ENCODE measurements at regions not wholly inside any gene's neighbourhood (a gene's known extent, or its start where the extent isn't known, plus 50 kb on each side); places are given as distances from the start of the nearest gene placed in this dataset.

DNA sequence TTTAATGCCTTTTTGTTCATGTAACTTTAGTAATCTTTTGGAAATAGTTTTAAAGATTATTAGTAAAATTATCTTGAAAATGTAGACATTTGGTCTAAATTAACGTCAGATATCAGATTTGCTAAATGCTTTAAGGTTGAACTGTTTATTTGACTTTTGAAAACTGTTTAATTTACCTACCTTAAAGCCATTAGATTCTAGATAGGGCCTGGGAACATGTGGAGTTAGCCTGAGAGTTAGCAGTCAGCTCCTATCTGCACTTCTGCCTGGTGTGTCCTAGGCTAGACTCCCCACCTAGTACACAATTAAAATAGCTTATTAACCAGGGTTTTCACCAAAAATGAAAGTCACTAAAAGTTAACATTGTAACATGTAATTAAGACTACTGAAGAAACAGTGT lies 53.7 kb upstream of the CFAP20DC start:
- Histone ChIP-seq H3K27ac (no peak overlapping the region), H3K4me3 (no peak overlapping the region), H3K4me1 (replicated peaks in 1 of 2) (peaks cover 0 to 7% of the 10 kb centered on the region in 2 donors)
- no peak for ATAC-seq (replicated peaks in 6 of 8)
- in situ Hi-C loops (cut with MboI; ENCODE audit: low pct_unique_long_range_greater_than_20kb in 2 of 9, low sequenced_read_pairs in 9 of 9, unreplicated experiment in 9 of 9), result no loop called here
- 38 to 100% (median 100%) methylated on average over 1 of the region's 1 CpG; no CpG with 5 or more reads in 1 of the 10 experiments for WGBS, 10 experiments

DNA sequence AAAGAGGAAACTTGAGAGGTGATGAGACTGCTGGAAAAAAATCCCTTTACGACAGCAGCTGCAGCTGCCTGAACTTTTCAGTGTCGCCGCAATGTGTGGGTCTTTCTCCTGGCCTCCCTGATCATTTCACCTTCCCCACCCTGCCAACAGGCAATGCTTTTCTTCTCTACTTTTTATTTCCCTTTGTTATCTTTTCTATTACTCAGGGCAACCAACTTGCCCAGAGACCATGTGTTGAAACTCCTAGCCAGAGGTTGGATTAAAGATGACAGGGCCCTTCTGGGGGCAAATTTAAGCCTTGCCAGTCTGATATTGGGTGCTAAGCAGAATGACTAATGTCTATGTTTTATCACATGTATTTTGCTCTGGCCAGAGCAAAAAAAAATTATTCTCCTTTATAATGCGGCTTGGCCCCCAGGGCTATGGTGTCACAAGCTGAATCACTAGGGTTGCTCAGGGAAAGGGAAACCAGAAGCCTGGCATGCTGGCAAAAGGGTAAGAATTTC lies 51.5 kb upstream of the CFAP20DC start:
- Histone ChIP-seq H3K4me3 (no peak overlapping the region), H3K27ac (no peak overlapping the region), H3K4me1 (replicated peaks in 1 of 2) (peaks cover 0 to 7% of the 10 kb centered on the region in 2 donors)
- WGBS, 10 experiments, result 57 to 100% (median 93%) methylated on average over 1 to 4 of the region's 4 CpGs; no CpG with 5 or more reads in 3 of the 10 experiments
- in situ Hi-C loops (cut with MboI; ENCODE audit: low pct_unique_long_range_greater_than_20kb in 2 of 9, low sequenced_read_pairs in 9 of 9, unreplicated experiment in 9 of 9), result no loop called here
- ATAC-seq (replicated peaks in 6 of 8), result peak in 4 of 8 experiments; percentile 33 to 80 (median 54)

Data from motor neuron (in vitro differentiated cells).